GM12892 (cell line): ENCODE measurements at regions not wholly inside any gene's neighbourhood (a gene's known extent, or its start where the extent isn't known, plus 50 kb on each side); places are given as distances from the start of the nearest gene placed in this dataset.

ENCODE experiments used
- POLR2A ChIP-seq: IDR thresholded peaks from 2 replicates; pipeline ENCODE4 v1.6.1; 2011; ENCODE audit warnings: low read depth, low read length, control low read depth
- POLR2AphosphoS5 ChIP-seq: IDR thresholded peaks from 2 replicates; pipeline ENCODE4 v1.6.1; 2011; ENCODE audit warnings: low read depth, low read length, control low read depth
- TAF1 ChIP-seq: IDR thresholded peaks from 2 replicates; pipeline ENCODE4 v1.6.1; 2011; ENCODE audit warnings: low read depth, mild to moderate bottlenecking, control low read depth, low read length, borderline replicate concordance

GRCh38 chr2:234879671-234880455 lies 72.0 kb upstream of the SH3BP4 start:
- TF ChIP-seq TAF1 = no peak
- no peak for TF ChIP-seq POLR2A
- no peak for TF ChIP-seq POLR2AphosphoS5
